Prostate gland (tissue), 2 donors: ENCODE measurements at regions not wholly inside any gene's neighbourhood (a gene's known extent, or its start where the extent isn't known, plus 50 kb on each side); places are given as distances from the start of the nearest gene placed in this dataset.

Source experiments
- POLR2AphosphoS5 ChIP-seq: sonication (generic); formaldehyde crosslinking; IDR thresholded peaks from one replicate; pipeline ENCODE4 v1.6.1; 2017; ENCODE audit warnings: antibody characterized with exemption
- TF ChIP-seq, protein P1 (sequence below), 4 experiments: fragments of 200-600 bp in 2 of 4; fragments of 450-650 bp in 2 of 4; sonication (generic) in 2 of 4; IDR thresholded peaks; 1 replicate in 3 of 4; 2 replicates in 1 of 4; pipeline ENCODE4 v1.5.1; 2016 to 2019; ENCODE audit warnings: antibody characterized with exemption in 4 of 4, mild to moderate bottlenecking in 2 of 4, moderate library complexity in 2 of 4

DNA sequence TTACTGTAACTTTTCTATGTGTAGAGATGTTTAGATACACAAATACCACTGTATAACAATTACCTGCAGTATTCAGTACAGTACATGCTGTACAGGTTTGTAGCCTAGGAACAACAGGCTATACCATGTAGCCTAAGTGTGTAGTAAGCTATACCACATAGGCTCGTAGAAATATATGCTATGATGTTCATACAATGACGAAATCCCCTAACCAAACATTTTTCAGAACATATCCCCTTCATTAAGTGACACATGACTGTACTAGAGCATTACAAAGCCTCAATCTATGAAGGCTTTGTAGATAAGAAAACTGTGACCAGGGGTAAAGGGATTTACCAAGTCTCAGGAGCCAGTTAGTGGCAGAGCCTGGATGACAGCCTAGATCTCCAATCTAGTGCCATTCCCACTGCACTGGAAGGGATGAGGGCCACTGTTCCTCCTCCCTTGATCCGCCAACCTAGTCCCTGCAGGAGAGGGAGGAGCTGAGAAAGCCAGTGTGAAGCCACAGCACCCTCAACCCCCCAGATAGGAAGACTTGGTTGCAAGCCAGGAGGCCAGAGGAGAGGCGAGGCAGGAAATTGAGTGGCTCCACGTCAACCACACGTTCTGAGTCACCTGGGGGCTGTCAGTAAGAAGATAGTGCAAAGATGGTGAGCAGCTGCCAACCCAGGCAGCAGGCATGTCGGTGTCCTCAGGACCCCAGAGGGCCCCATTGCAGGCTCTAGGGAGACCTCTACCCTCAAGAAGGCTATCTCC, 227.7 kb downstream of the BCOR start:
- TF ChIP-seq, protein P1, sequence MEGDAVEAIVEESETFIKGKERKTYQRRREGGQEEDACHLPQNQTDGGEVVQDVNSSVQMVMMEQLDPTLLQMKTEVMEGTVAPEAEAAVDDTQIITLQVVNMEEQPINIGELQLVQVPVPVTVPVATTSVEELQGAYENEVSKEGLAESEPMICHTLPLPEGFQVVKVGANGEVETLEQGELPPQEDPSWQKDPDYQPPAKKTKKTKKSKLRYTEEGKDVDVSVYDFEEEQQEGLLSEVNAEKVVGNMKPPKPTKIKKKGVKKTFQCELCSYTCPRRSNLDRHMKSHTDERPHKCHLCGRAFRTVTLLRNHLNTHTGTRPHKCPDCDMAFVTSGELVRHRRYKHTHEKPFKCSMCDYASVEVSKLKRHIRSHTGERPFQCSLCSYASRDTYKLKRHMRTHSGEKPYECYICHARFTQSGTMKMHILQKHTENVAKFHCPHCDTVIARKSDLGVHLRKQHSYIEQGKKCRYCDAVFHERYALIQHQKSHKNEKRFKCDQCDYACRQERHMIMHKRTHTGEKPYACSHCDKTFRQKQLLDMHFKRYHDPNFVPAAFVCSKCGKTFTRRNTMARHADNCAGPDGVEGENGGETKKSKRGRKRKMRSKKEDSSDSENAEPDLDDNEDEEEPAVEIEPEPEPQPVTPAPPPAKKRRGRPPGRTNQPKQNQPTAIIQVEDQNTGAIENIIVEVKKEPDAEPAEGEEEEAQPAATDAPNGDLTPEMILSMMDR (IDR thresholded peaks at IDR 0.05): no peak
- TF ChIP-seq POLR2AphosphoS5: no peak
